Endothelial cell of umbilical vein (primary cell): ENCODE measurements at regions not wholly inside any gene's neighbourhood (a gene's known extent, or its start where the extent isn't known, plus 50 kb on each side); places are given as distances from the start of the nearest gene placed in this dataset.
"Not testable (repeated sequence)": the region's sequence is repeated elsewhere in the genome, so short reads cannot be mapped to it uniquely, and the experiment has no call there.

Source experiments
- BruUV-seq: library from RNA; stranded (reverse); fragments of 400-500 nt; replicated peaks from 2 replicates; lab custom pipeline; 2021; lab: Mats Ljungman, UMichigan
- CTCF ChIA-PET: fragments of 300-600, 350-600 bp; sonication (Branson Sonifier 250); formaldehyde crosslinking; loops from one replicate; lab custom pipeline; 2021; ENCODE audit warnings: antibody characterized with exemption, inconsistent platforms; lab: Charles Lee
- POLR2A ChIA-PET: fragments of 300-600, 350-600 bp; sonication (Branson Sonifier 250); formaldehyde crosslinking; loops from one replicate; lab custom pipeline; 2021; ENCODE audit warnings: antibody characterized with exemption, inconsistent platforms; lab: Charles Lee
- DNase-seq: peaks from one replicate; pipeline ENCODE4 v3.0.0-alpha.2; 2011; ENCODE audit warnings: low read depth, low spot score
- FAIRE-seq: peaks from 2 replicates; lab custom pipeline; 2011; peaks lifted over from hg19 to GRCh38; lab: Jason Lieb, UNC
- H2AFZ ChIP-seq: 2 replicates; pipeline ENCODE4 v1.6.0; 2012; ENCODE audit warnings: low read depth, low read length, control low read depth, inconsistent platforms
- H3K27ac ChIP-seq: 2 replicates; pipeline ENCODE4 v1.5.1; 2011; ENCODE audit warnings: low read depth, mild to moderate bottlenecking, control low read depth, low read length, moderate library complexity; ENCODE audit not compliant: insufficient read depth
- H3K27me3 ChIP-seq, 2 experiments: 2 replicates each; pipeline versions ENCODE4 v1.6.0 to v1.6.1; 2011; ENCODE audit warnings: low read length in 2 of 2, mixed read lengths in 1 of 2; ENCODE audit not compliant: control insufficient read depth in 2 of 2, insufficient read depth in 2 of 2
- H3K36me3 ChIP-seq, 2 experiments: 2 replicates in 1 of 2; 3 replicates in 1 of 2; pipeline ENCODE4 v1.5.1; 2011; ENCODE audit warnings: low read length in 2 of 2, mild to moderate bottlenecking in 1 of 2, moderate library complexity in 1 of 2; ENCODE audit not compliant: control insufficient read depth in 2 of 2, insufficient read depth in 2 of 2; ENCODE audit errors: extremely low read depth in 1 of 2
- H3K4me1 ChIP-seq: 3 replicates; pipeline ENCODE4 v1.5.1; 2011; ENCODE audit warnings: mild to moderate bottlenecking, low read length; ENCODE audit not compliant: control insufficient read depth, insufficient read depth; ENCODE audit errors: extremely low read depth
- H3K4me2 ChIP-seq: 2 replicates; pipeline ENCODE4 v1.6.1; 2011; ENCODE audit warnings: low read length, control low read depth, mixed read lengths; ENCODE audit not compliant: insufficient read depth
- H3K4me3 ChIP-seq, 3 experiments: fragments of 200-600 bp in 1 of 3; sonication (generic), shearing (Covaris generic) in 1 of 3; replicated peaks in 1 of 3; 2 replicates each; pipeline ENCODE4 v1.5.1; 2011 to 2016; ENCODE audit warnings: control low read depth in 3 of 3, low read length in 3 of 3, mild to moderate bottlenecking in 2 of 3, inconsistent platforms in 1 of 3, low read depth in 1 of 3, moderate library complexity in 1 of 3; ENCODE audit not compliant: insufficient read depth in 1 of 3
- H3K79me2 ChIP-seq: 2 replicates; pipeline ENCODE4 v1.6.0; 2012; ENCODE audit warnings: low read length, inconsistent platforms; ENCODE audit not compliant: control insufficient read depth, insufficient read depth
- H3K9ac ChIP-seq: replicated peaks from 2 replicates; pipeline ENCODE3; 2011; ENCODE audit warnings: low read length, control low read depth; ENCODE audit not compliant: insufficient read depth; ENCODE audit errors: extremely low read depth
- H3K9me1 ChIP-seq: replicated peaks from 3 replicates; pipeline ENCODE4 v1.6.0; 2011; ENCODE audit warnings: mild to moderate bottlenecking, low read length; ENCODE audit not compliant: control insufficient read depth, insufficient read depth; ENCODE audit errors: extremely low read depth
- H3K9me3 ChIP-seq: replicated peaks from 2 replicates; pipeline ENCODE4 v1.5.1; 2012; ENCODE audit warnings: low read length, inconsistent platforms; ENCODE audit not compliant: control insufficient read depth, insufficient read depth
- H4K20me1 ChIP-seq: replicated peaks from 2 replicates; pipeline ENCODE3; 2011; ENCODE audit warnings: mild to moderate bottlenecking, low read length; ENCODE audit not compliant: control insufficient read depth, insufficient read depth; ENCODE audit errors: extremely low read depth
- CTCF ChIP-seq, 2 donors: IDR thresholded peaks; 1 replicate in 1 of 2; 2 replicates in 1 of 2; pipeline ENCODE4 v1.5.1; 2011; ENCODE audit warnings: low read length in 2 of 2, mild to moderate bottlenecking in 2 of 2, moderate library complexity in 2 of 2, control low read depth in 1 of 2, inconsistent platforms in 1 of 2, low read depth in 1 of 2; ENCODE audit not compliant: insufficient read depth in 1 of 2; ENCODE audit errors: extremely low read depth in 1 of 2
- EZH2 ChIP-seq: IDR thresholded peaks from 2 replicates; pipeline ENCODE4 v1.6.1; 2012; ENCODE audit warnings: borderline replicate concordance, low read depth, mild to moderate bottlenecking, moderate library complexity, low read length, inconsistent platforms; ENCODE audit not compliant: severe bottlenecking
- FOS ChIP-seq: IDR thresholded peaks from 2 replicates; pipeline ENCODE4 v1.6.1; 2011; ENCODE audit warnings: mild to moderate bottlenecking, low read length, moderate library complexity, borderline replicate concordance; ENCODE audit not compliant: insufficient read depth
- GATA2 ChIP-seq: IDR thresholded peaks from 2 replicates; pipeline ENCODE4 v1.7.0; 2011; ENCODE audit warnings: low read depth, mild to moderate bottlenecking, moderate library complexity, mixed read lengths, low read length; ENCODE audit not compliant: insufficient read length, insufficient read depth
- JUN ChIP-seq: IDR thresholded peaks from 2 replicates; pipeline ENCODE4 v1.6.1; 2011; ENCODE audit warnings: borderline replicate concordance, low read depth; ENCODE audit not compliant: insufficient read length, insufficient read depth
- MAX ChIP-seq: IDR thresholded peaks from 2 replicates; pipeline ENCODE4 v1.6.1; 2011; ENCODE audit not compliant: insufficient read depth, insufficient read length
- MYC ChIP-seq: IDR thresholded peaks from one replicate; pipeline ENCODE4 v1.6.1; 2011; ENCODE audit warnings: mild to moderate bottlenecking, low read depth, low read length
- POLR2A ChIP-seq: IDR thresholded peaks from 2 replicates; pipeline ENCODE4 v1.6.1; 2012; ENCODE audit warnings: low read depth, mild to moderate bottlenecking, control low read depth, low read length
- POLR2AphosphoS5 ChIP-seq: IDR thresholded peaks from 2 replicates; pipeline ENCODE4 v1.6.1; 2012; ENCODE audit warnings: low read depth, mild to moderate bottlenecking, control low read depth, low read length, moderate library complexity; ENCODE audit not compliant: insufficient read depth
- dilution Hi-C: fragments of 300-500 bp; cut with MboI; formaldehyde crosslinking; loops from one replicate; pipeline ENCODE4 v1.15.0; 2019; ENCODE audit warnings: low sequenced_read_pairs; ENCODE audit not compliant: extremely low pct_ligation_motif_present
- intact Hi-C: fragments of 100-400 bp; cut with micrococcal nuclease; formaldehyde crosslinking; loops from one replicate; pipeline ENCODE4 v1.10.0; 2022

DNA sequence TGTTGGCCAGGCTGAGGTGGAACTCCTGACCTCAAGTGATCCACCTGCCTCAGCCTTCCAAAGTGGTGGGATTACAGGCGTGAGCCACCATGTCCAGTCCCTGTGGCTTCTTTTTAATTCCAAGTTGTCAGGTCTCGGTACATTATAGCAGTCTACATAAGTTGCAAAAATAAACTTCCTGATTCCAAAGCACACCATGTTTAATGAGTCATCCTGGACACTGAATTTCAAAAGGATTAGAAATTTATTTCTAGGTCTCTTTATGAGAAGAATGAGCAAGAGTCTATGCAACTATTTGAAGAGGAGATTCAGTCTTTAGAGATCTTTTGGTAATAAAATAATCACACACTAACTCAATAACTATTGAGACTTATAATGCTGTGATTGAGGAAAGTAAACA is 63.9 kb upstream of the MCHR2 start:
- no TSS peak for BruUV-seq
- dilution Hi-C loops (no loop called here), intact Hi-C loops (no loop called here)
- H3K27ac ChIP-seq, result no peak overlapping the region
- TF ChIP-seq POLR2AphosphoS5 (no peak), GATA2 (no peak), POLR2A (no peak), EZH2 (no peak), JUN (no peak), MYC (no peak)
- no peaks in the 10 kb centered on the region for H3K79me2 ChIP-seq
- H3K4me2 ChIP-seq, result no peak overlapping the region
- ChIA-PET CTCF (no interaction called here), POLR2A (no interaction called here)
- H4K20me1 ChIP-seq, result no peaks in the 10 kb centered on the region
- no peaks in the 10 kb centered on the region for H3K4me1 ChIP-seq
- no peak for DNase-seq
- H3K27me3 ChIP-seq, result peaks cover 0 to 2% of the 10 kb centered on the region in 2 experiments
- H2AFZ ChIP-seq, result no peak overlapping the region
- no peak for FAIRE-seq
- no peak overlapping the region for H3K9ac ChIP-seq
- H3K9me1 ChIP-seq, result no peaks in the 10 kb centered on the region
- H3K9me3 ChIP-seq, result no peaks in the 10 kb centered on the region
- no peaks in the 10 kb centered on the region for H3K36me3 ChIP-seq
- H3K4me3 ChIP-seq, result no peak overlapping the region

DNA sequence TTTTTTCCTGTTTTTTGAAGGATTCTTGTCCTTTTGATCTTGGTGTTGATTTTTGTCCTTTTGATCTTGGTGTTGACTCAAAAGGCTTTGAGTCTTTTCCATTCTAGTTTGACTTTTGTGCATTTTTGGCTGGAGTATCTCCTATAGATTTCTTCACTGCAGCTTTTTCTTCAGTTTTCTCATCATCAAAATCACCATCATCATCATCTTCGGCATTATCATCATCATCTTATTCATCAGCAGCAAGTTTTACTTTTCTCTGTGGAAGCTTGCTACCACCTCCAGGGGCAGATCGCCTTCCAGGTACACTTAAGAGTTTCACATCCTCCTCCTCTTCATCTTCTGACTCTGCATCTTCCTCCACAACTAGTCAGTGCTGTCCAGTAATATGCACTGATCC is 56.5 kb upstream of the MCHR2 start:
- Histone ChIP-seq H3K4me2 (no peak overlapping the region), H3K36me3 (no peaks in the 10 kb centered on the region), H4K20me1 (no peaks in the 10 kb centered on the region), H3K9me3 (no peaks in the 10 kb centered on the region), H3K9me1 (no peaks in the 10 kb centered on the region), H3K4me3 (no peak overlapping the region), H3K27me3 (no peaks in the 10 kb centered on the region), H2AFZ (no peak overlapping the region), H3K9ac (no peak overlapping the region), H3K79me2 (no peaks in the 10 kb centered on the region), H3K4me1 (no peaks in the 10 kb centered on the region), H3K27ac (no peak overlapping the region)
- BruUV-seq, result no TSS peak
- FAIRE-seq (no peak), DNase-seq (no peak)
- intact Hi-C loops (no loop called here), dilution Hi-C loops (no loop called here)
- ChIA-PET CTCF (no interaction called here), POLR2A (no interaction called here)
- no peak for TF ChIP-seq GATA2
- no peak for TF ChIP-seq JUN
- no peak for TF ChIP-seq POLR2A
- TF ChIP-seq CTCF (IDR thresholded peaks at IDR 0.05; ENCODE audit: extremely low read depth in 1 of 2, insufficient read depth in 1 of 2, low read depth in 1 of 2, low read length in 2 of 2), result no peak
- TF ChIP-seq EZH2, result no peak
- TF ChIP-seq FOS, result no peak
- TF ChIP-seq MAX, result no peak
- no peak for TF ChIP-seq POLR2AphosphoS5
- TF ChIP-seq MYC, result no peak

DNA sequence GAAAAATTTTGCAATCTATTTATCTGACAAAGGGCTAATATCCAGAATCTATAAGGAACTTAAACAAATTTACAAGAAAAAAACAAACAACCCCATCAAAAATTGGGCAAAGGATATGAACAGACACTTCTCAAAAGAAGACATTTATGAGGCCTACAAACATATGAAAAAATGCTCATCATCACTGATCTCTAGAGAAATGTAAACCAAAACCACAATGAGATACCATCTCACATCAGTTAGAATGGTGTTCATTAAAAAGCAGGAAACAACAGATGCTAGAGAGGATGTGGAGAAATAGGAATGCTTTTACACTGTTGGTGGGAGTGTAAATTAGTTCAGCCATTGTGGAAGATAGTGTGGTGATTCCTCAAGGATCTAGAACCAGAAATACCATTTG is 49.9 kb upstream of the MCHR2 start:
- H3K4me1 ChIP-seq, H3K9me3 ChIP-seq, H3K9me1 ChIP-seq, POLR2A ChIA-PET, H4K20me1 ChIP-seq, BruUV-seq, FAIRE-seq, intact Hi-C loops, CTCF ChIA-PET, H3K79me2 ChIP-seq, H3K36me3 ChIP-seq, H3K27ac ChIP-seq, DNase-seq, H3K4me3 ChIP-seq, dilution Hi-C loops, H3K27me3 ChIP-seq, H3K4me2 ChIP-seq, H2AFZ ChIP-seq, H3K9ac ChIP-seq: not testable (repeated sequence)
